Ovary (tissue), 3 donors: ENCODE measurements at regions not wholly inside any gene's neighbourhood (a gene's known extent, or its start where the extent isn't known, plus 50 kb on each side); places are given as distances from the start of the nearest gene placed in this dataset.

ENCODE experiments used
- POLR2A ChIP-seq: fragments of 450-650 bp; IDR thresholded peaks from one replicate; pipeline ENCODE4 v1.6.1; 2017; ENCODE audit warnings: antibody characterized with exemption, mild to moderate bottlenecking, moderate library complexity
- TF ChIP-seq, protein P1 (sequence below), 3 donors: fragments of 450-650 bp in 2 of 3; fragments of 200-600 bp in 1 of 3; IDR thresholded peaks; one replicate each; pipeline versions ENCODE4 v1.5.1 to v1.8.0; 2016 to 2022; ENCODE audit warnings: antibody characterized with exemption in 3 of 3, mild to moderate bottlenecking in 1 of 3
- donor health status: DM: no; HTN: no; CAD: no.

GRCh38 chr2:105469781-105470180, 70.9 kb upstream of the FHL2 start:
- TF ChIP-seq, protein P1, sequence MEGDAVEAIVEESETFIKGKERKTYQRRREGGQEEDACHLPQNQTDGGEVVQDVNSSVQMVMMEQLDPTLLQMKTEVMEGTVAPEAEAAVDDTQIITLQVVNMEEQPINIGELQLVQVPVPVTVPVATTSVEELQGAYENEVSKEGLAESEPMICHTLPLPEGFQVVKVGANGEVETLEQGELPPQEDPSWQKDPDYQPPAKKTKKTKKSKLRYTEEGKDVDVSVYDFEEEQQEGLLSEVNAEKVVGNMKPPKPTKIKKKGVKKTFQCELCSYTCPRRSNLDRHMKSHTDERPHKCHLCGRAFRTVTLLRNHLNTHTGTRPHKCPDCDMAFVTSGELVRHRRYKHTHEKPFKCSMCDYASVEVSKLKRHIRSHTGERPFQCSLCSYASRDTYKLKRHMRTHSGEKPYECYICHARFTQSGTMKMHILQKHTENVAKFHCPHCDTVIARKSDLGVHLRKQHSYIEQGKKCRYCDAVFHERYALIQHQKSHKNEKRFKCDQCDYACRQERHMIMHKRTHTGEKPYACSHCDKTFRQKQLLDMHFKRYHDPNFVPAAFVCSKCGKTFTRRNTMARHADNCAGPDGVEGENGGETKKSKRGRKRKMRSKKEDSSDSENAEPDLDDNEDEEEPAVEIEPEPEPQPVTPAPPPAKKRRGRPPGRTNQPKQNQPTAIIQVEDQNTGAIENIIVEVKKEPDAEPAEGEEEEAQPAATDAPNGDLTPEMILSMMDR (IDR thresholded peaks at IDR 0.05): no peak
- TF ChIP-seq POLR2A: no peak
